ENCODE measurements at regions not wholly inside any gene's neighbourhood (a gene's known extent, or its start where the extent isn't known, plus 50 kb on each side); places are given as distances from the start of the nearest gene placed in this dataset.

DNA sequence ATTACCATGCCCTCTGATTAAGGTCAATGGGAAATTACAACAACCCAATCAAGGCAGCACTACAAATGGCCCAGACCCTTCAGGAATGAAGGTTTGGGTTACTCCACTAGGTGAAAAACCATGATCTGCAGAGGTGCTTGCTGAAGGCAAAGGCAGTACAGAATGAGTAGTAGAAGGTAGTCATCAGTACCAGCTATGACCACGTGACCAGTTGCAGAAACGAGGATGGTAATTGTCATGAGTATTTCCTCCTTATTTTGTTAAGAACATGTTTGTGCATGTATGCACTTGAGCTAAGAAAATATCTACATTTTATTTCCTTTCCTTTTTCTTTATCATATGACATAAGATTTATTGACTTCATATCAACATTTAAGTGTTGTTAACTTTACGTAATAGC, 607.1 kb downstream of the KCNT2 start:
- Histone ChIP-seq H3K27ac (replicated peaks) (no peak overlapping the region), H3K4me3 (replicated peaks; ENCODE audit: insufficient read depth, low read length) (no peak overlapping the region), H3K27me3 (ENCODE audit: insufficient read depth, poor library complexity, severe bottlenecking) (no peaks in the 10 kb centered on the region)
- TF ChIP-seq GABPA (IDR thresholded peaks at IDR 0.05; ENCODE audit: low read depth) (no peak), CTCF (IDR thresholded peaks at IDR 0.05; ENCODE audit: insufficient read depth, low read length) (no peak), POLR2AphosphoS5 (IDR thresholded peaks at IDR 0.05; ENCODE audit: low read depth) (no peak), SPI1 (IDR thresholded peaks at IDR 0.05; ENCODE audit: borderline replicate concordance, low read depth) (no peak)
- TF ChIP-seq, protein P1, sequence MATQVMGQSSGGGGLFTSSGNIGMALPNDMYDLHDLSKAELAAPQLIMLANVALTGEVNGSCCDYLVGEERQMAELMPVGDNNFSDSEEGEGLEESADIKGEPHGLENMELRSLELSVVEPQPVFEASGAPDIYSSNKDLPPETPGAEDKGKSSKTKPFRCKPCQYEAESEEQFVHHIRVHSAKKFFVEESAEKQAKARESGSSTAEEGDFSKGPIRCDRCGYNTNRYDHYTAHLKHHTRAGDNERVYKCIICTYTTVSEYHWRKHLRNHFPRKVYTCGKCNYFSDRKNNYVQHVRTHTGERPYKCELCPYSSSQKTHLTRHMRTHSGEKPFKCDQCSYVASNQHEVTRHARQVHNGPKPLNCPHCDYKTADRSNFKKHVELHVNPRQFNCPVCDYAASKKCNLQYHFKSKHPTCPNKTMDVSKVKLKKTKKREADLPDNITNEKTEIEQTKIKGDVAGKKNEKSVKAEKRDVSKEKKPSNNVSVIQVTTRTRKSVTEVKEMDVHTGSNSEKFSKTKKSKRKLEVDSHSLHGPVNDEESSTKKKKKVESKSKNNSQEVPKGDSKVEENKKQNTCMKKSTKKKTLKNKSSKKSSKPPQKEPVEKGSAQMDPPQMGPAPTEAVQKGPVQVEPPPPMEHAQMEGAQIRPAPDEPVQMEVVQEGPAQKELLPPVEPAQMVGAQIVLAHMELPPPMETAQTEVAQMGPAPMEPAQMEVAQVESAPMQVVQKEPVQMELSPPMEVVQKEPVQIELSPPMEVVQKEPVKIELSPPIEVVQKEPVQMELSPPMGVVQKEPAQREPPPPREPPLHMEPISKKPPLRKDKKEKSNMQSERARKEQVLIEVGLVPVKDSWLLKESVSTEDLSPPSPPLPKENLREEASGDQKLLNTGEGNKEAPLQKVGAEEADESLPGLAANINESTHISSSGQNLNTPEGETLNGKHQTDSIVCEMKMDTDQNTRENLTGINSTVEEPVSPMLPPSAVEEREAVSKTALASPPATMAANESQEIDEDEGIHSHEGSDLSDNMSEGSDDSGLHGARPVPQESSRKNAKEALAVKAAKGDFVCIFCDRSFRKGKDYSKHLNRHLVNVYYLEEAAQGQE (IDR thresholded peaks at IDR 0.05; ENCODE audit: insufficient replicate concordance, low read depth), result no peak
- no peak for DNase-seq (ENCODE audit: low read depth in 1 of 2, low spot score in 1 of 2)

- H3K4me3 ChIP-seq (replicated peaks; ENCODE audit: insufficient read depth, low read length), result no peak overlapping the region
Observed at GRCh38 chr1:195999022-195999421, 609.2 kb downstream of the KCNT2 start.

GRCh38 chr1:195981448-195982139, 626.6 kb downstream of the KCNT2 start:
- H3K27ac ChIP-seq (replicated peaks), result no peak overlapping the region
- no peaks in the 10 kb centered on the region for H3K27me3 ChIP-seq (ENCODE audit: insufficient read depth, poor library complexity, severe bottlenecking)
- DNase-seq (ENCODE audit: low read depth in 1 of 2, low spot score in 1 of 2), result no peak
- no peak for TF ChIP-seq SPI1 (IDR thresholded peaks at IDR 0.05; ENCODE audit: borderline replicate concordance, low read depth)
- no peak for TF ChIP-seq POLR2AphosphoS5 (IDR thresholded peaks at IDR 0.05; ENCODE audit: low read depth)
- no peak for TF ChIP-seq GABPA (IDR thresholded peaks at IDR 0.05; ENCODE audit: low read depth)
- TF ChIP-seq, protein P1 (IDR thresholded peaks at IDR 0.05; ENCODE audit: insufficient replicate concordance, low read depth), result no peak
- no peak for TF ChIP-seq CTCF (IDR thresholded peaks at IDR 0.05; ENCODE audit: insufficient read depth, low read length)
- no peak overlapping the region for H3K4me3 ChIP-seq (replicated peaks; ENCODE audit: insufficient read depth, low read length)

More at GRCh38 chr1:195999022-195999421, 609.2 kb downstream of the KCNT2 start:
- no peak for DNase-seq (ENCODE audit: low read depth in 1 of 2, low spot score in 1 of 2)
- TF ChIP-seq GABPA (IDR thresholded peaks at IDR 0.05; ENCODE audit: low read depth) (no peak), SPI1 (IDR thresholded peaks at IDR 0.05; ENCODE audit: borderline replicate concordance, low read depth) (no peak), POLR2AphosphoS5 (IDR thresholded peaks at IDR 0.05; ENCODE audit: low read depth) (no peak), CTCF (IDR thresholded peaks at IDR 0.05; ENCODE audit: insufficient read depth, low read length) (no peak)
- TF ChIP-seq, protein P1 (IDR thresholded peaks at IDR 0.05; ENCODE audit: insufficient replicate concordance, low read depth), result no peak
- Histone ChIP-seq H3K27ac (replicated peaks) (no peak overlapping the region), H3K27me3 (ENCODE audit: insufficient read depth, poor library complexity, severe bottlenecking) (no peaks in the 10 kb centered on the region)

All from HL-60 (cell line).